IMR-90 (cell line): ENCODE measurements at regions not wholly inside any gene's neighbourhood (a gene's known extent, or its start where the extent isn't known, plus 50 kb on each side); places are given as distances from the start of the nearest gene placed in this dataset.

ENCODE experiments used
- ATAC-seq: fragments of 200-7000 bp; cut with Tn5 transposase; 2 replicates; pipeline ENCODE4 v1.9.1; 2020; ENCODE audit warnings: low read depth, mild to moderate bottlenecking, moderate library complexity
- BruUV-seq: library from RNA; stranded (reverse); fragments of 400-500 nt; replicated peaks from 2 replicates; lab custom pipeline; 2021; lab: Mats Ljungman, UMichigan
- CTCF ChIA-PET: fragments of 300-600 bp; formaldehyde crosslinking; extraction: SDS; loops from one replicate; lab custom pipeline; 2021; ENCODE audit warnings: antibody characterized with exemption; lab: Yijun Ruan, JAX
- POLR2A ChIA-PET: fragments of 300-600 bp; sonication (Branson Sonifier 250); formaldehyde crosslinking; loops from one replicate; lab custom pipeline; 2022; ENCODE audit warnings: antibody characterized with exemption; ENCODE audit not compliant: unreplicated experiment; lab: Charles Lee
- DNase-seq: peaks from one replicate; pipeline ENCODE4 v3.0.0; 2013
- H2AFZ ChIP-seq: replicated peaks from 2 replicates; pipeline ENCODE3; 2013; ENCODE audit warnings: low read length, mild to moderate bottlenecking; ENCODE audit not compliant: poor library complexity
- H2AK5ac ChIP-seq: 2 replicates; pipeline ENCODE4 v1.6.1; 2013; ENCODE audit warnings: low read depth, low read length, inconsistent platforms
- H2AK9ac ChIP-seq: replicated peaks from 2 replicates; pipeline ENCODE3; 2013; ENCODE audit warnings: mild to moderate bottlenecking, low read depth, low read length, moderate library complexity; ENCODE audit not compliant: poor library complexity
- H2BK120ac ChIP-seq: 2 replicates; pipeline ENCODE4 v1.6.1; 2013; ENCODE audit warnings: low read depth, low read length, inconsistent platforms
- H2BK15ac ChIP-seq: 3 replicates; pipeline ENCODE4 v1.6.1; 2013; ENCODE audit warnings: low read depth, low read length, inconsistent platforms
- H2BK20ac ChIP-seq: 2 replicates; pipeline ENCODE4 v1.6.1; 2013; ENCODE audit warnings: low read depth, mild to moderate bottlenecking, inconsistent platforms, low read length, moderate library complexity
- H2BK5ac ChIP-seq: 2 replicates; pipeline ENCODE4 v1.6.1; 2013; ENCODE audit warnings: mild to moderate bottlenecking, low read depth, low read length, inconsistent platforms; ENCODE audit not compliant: poor library complexity, severe bottlenecking
- H3K14ac ChIP-seq: replicated peaks from 2 replicates; pipeline ENCODE4 v1.6.1; 2013; ENCODE audit warnings: low read depth, low read length, inconsistent platforms
- H3K18ac ChIP-seq: 2 replicates; pipeline ENCODE4 v1.6.1; 2013; ENCODE audit warnings: low read depth, low read length, control low read depth
- H3K23ac ChIP-seq: 2 replicates; pipeline ENCODE4 v1.6.1; 2013; ENCODE audit warnings: low read depth, low read length, inconsistent platforms
- H3K27ac ChIP-seq: 2 replicates; pipeline ENCODE4 v1.5.1; 2013; ENCODE audit warnings: mild to moderate bottlenecking, control low read depth, low read length; ENCODE audit not compliant: insufficient read depth
- H3K27me3 ChIP-seq: 2 replicates; pipeline ENCODE4 v1.6.1; 2013; ENCODE audit warnings: low read length; ENCODE audit not compliant: control insufficient read depth, insufficient read depth
- H3K36me3 ChIP-seq: 2 replicates; pipeline ENCODE4 v1.6.1; 2013; ENCODE audit warnings: low read length, mixed read lengths; ENCODE audit not compliant: control insufficient read depth, insufficient read depth
- H3K4ac ChIP-seq: 2 replicates; pipeline ENCODE4 v1.6.1; 2013; ENCODE audit warnings: low read depth, low read length, inconsistent platforms
- H3K4me1 ChIP-seq: 2 replicates; pipeline ENCODE4 v1.6.1; 2013; ENCODE audit warnings: low read length, mixed read lengths; ENCODE audit not compliant: control insufficient read depth, insufficient read depth
- H3K4me2 ChIP-seq: 2 replicates; pipeline ENCODE4 v1.6.1; 2013; ENCODE audit warnings: low read depth, mild to moderate bottlenecking, control low read depth, low read length, moderate library complexity
- H3K4me3 ChIP-seq: 2 replicates; pipeline ENCODE4 v1.5.1; 2013; ENCODE audit warnings: low read depth, mild to moderate bottlenecking, control low read depth, low read length, moderate library complexity; ENCODE audit not compliant: insufficient read depth
- H3K56ac ChIP-seq: 2 replicates; pipeline ENCODE4 v1.6.1; 2013; ENCODE audit warnings: low read length, inconsistent platforms; ENCODE audit not compliant: insufficient read depth; ENCODE audit errors: extremely low read depth
- H3K79me1 ChIP-seq, 2 experiments: 2 replicates each; pipeline ENCODE4 v1.6.1; 2013; ENCODE audit warnings: low read length in 2 of 2, inconsistent platforms in 1 of 2, low read depth in 1 of 2
- H3K9ac ChIP-seq: 2 replicates; pipeline ENCODE4 v1.6.1; 2013; ENCODE audit warnings: low read depth, low read length, control low read depth
- H3K9me1 ChIP-seq: 2 replicates; pipeline ENCODE4 v1.6.1; 2013; ENCODE audit warnings: low read length, inconsistent platforms; ENCODE audit not compliant: insufficient read depth
- H3K9me3 ChIP-seq: 2 replicates; pipeline ENCODE4 v1.6.1; 2013; ENCODE audit warnings: low read length; ENCODE audit not compliant: control insufficient read depth, insufficient read depth
- H4K20me1 ChIP-seq: 2 replicates; pipeline ENCODE4 v1.6.1; 2013; ENCODE audit warnings: low read length, inconsistent platforms; ENCODE audit not compliant: insufficient read depth
- H4K5ac ChIP-seq: 2 replicates; pipeline ENCODE4 v1.6.1; 2013; ENCODE audit warnings: mild to moderate bottlenecking, low read depth, low read length, control low read depth
- H4K8ac ChIP-seq, 2 experiments: 2 replicates each; pipeline ENCODE4 v1.6.1; 2013; ENCODE audit warnings: low read depth in 2 of 2, low read length in 2 of 2, control low read depth in 1 of 2, inconsistent platforms in 1 of 2
- H4K91ac ChIP-seq: 2 replicates; pipeline ENCODE4 v1.6.1; 2013; ENCODE audit warnings: low read depth, low read length, inconsistent platforms; ENCODE audit not compliant: insufficient read depth
- BHLHE40 ChIP-seq: fragments of 150-350 bp; IDR thresholded peaks from 2 replicates; pipeline ENCODE4 v1.6.1; 2016; ENCODE audit warnings: mild to moderate bottlenecking, low read depth, low read length
- CEBPB ChIP-seq: IDR thresholded peaks from 2 replicates; pipeline ENCODE4 v1.6.1; 2012; ENCODE audit warnings: low read depth, low read length, improper control_type of control experiment
- CHD1 ChIP-seq: IDR thresholded peaks from 2 replicates; pipeline ENCODE4 v1.6.1; 2012; ENCODE audit warnings: low read depth, low read length, improper control_type of control experiment
- CTCF ChIP-seq: conservative IDR thresholded peaks from 2 replicates; pipeline ENCODE4 v1.5.1; 2012; ENCODE audit warnings: mild to moderate bottlenecking, low read depth, low read length, improper control_type of control experiment
- ELK1 ChIP-seq: fragments of 150-350 bp; IDR thresholded peaks from 2 replicates; pipeline ENCODE4 v1.6.1; 2016; ENCODE audit warnings: low read depth, mild to moderate bottlenecking, low read length, moderate library complexity, borderline replicate concordance
- FOS ChIP-seq: fragments of 150-350 bp; IDR thresholded peaks from 2 replicates; pipeline ENCODE4 v1.6.1; 2016; ENCODE audit warnings: low read depth, low read length
- MAFK ChIP-seq: IDR thresholded peaks from 2 replicates; pipeline ENCODE4 v1.6.1; 2012; ENCODE audit warnings: low read depth, low read length, improper control_type of control experiment
- MXI1 ChIP-seq: IDR thresholded peaks from 2 replicates; pipeline ENCODE4 v1.6.1; 2012; ENCODE audit warnings: low read depth, mild to moderate bottlenecking, low read length, moderate library complexity, borderline replicate concordance
- NFE2L2 ChIP-seq: fragments of 150-350 bp; IDR thresholded peaks from 2 replicates; pipeline ENCODE4 v1.6.1; 2016; ENCODE audit warnings: low read depth, mild to moderate bottlenecking, low read length
- POLR2A ChIP-seq: IDR thresholded peaks from 2 replicates; pipeline ENCODE4 v1.6.1; 2012; ENCODE audit warnings: mild to moderate bottlenecking, low read depth, low read length
- SMC3 ChIP-seq: fragments of 150-350 bp; IDR thresholded peaks from 2 replicates; pipeline ENCODE4 v1.6.1; 2016; ENCODE audit warnings: low read depth, mild to moderate bottlenecking, antibody characterized with exemption, low read length, moderate library complexity
- USF2 ChIP-seq: fragments of 150-350 bp; IDR thresholded peaks from 2 replicates; pipeline ENCODE4 v1.6.1; 2017; ENCODE audit warnings: mild to moderate bottlenecking, antibody characterized with exemption, low read length, low read depth
- WGBS, 2 experiments: methylation state at CpG; one replicate each; pipeline versions ENCODE4 v1.1.5 to v1.1.7; 2013; ENCODE audit warnings: missing lambda C conversion rate in 2 of 2; ENCODE audit not compliant: insufficient read length in 1 of 2; ENCODE audit errors: extremely low coverage in 2 of 2; 5-methylcytosine and 5-hydroxymethylcytosine counted together
- dilution Hi-C: fragments of 300-500 bp; cut with HindIII; formaldehyde crosslinking; loops from one replicate; pipeline ENCODE4 v1.14.3; 2018; ENCODE audit warnings: low sequenced_read_pairs; ENCODE audit not compliant: unreplicated experiment
- in situ Hi-C: fragments of 300-500 bp; cut with MboI; formaldehyde crosslinking; loops from 3 replicates; pipeline ENCODE4 v1.14.3; 2019; ENCODE audit warnings: low sequenced_read_pairs, inconsistent platforms, mixed read lengths
- intact Hi-C: fragments of 100-400 bp; cut with micrococcal nuclease; formaldehyde crosslinking; loops from 2 replicates; pipeline ENCODE4 v1.10.0; 2022

- H3K27ac ChIP-seq, result no peak overlapping the region
- DNase-seq (no peak), ATAC-seq (no peak)
- H3K9me3 ChIP-seq, result no peaks in the 10 kb centered on the region
- no peak overlapping the region for H4K5ac ChIP-seq
- no peak overlapping the region for H3K56ac ChIP-seq
- no peaks in the 10 kb centered on the region for H3K79me1 ChIP-seq
- H4K91ac ChIP-seq, result no peak overlapping the region
- no peak overlapping the region for H3K4me3 ChIP-seq
- BruUV-seq, result no TSS peak
- peaks cover 21% of the 10 kb centered on the region for H3K27me3 ChIP-seq
- H2BK15ac ChIP-seq, result no peak overlapping the region
- H3K23ac ChIP-seq, result no peak overlapping the region
- H3K9me1 ChIP-seq, result no peaks in the 10 kb centered on the region; the same call in 1 of the 2 replicates
- no peak overlapping the region for H2BK20ac ChIP-seq
- no CpG with 5 or more reads among the region's 2 CpGs for WGBS, 2 experiments
- H2AFZ ChIP-seq, result no peak overlapping the region
- intact Hi-C loops (loop anchor here (10.0 kb wide), 1 partner anchor 319 kb away; no protein-coding TSS in a partner anchor), in situ Hi-C loops (no loop called here), dilution Hi-C loops (no loop called here)
- no peak overlapping the region for H2BK5ac ChIP-seq
- H3K9ac ChIP-seq, result no peak overlapping the region
- no peak overlapping the region for H3K4me2 ChIP-seq
- no peaks in the 10 kb centered on the region for H4K20me1 ChIP-seq
- H3K18ac ChIP-seq, result no peak overlapping the region
- POLR2A ChIA-PET, result no interaction called here
- no peak overlapping the region for H2BK120ac ChIP-seq
- CTCF ChIA-PET, result interaction anchor here (0.6 kb wide), 1 partner anchor 16 kb away, joined by 3 read pairs; no protein-coding TSS in a partner anchor
- TF ChIP-seq POLR2A, result no peak
- no peak for TF ChIP-seq CTCF
- no peak for TF ChIP-seq MAFK
- TF ChIP-seq BHLHE40, result no peak
- TF ChIP-seq CHD1, result no peak
- no peak for TF ChIP-seq MXI1
- TF ChIP-seq SMC3, result no peak
- no peak for TF ChIP-seq CEBPB
- TF ChIP-seq USF2, result no peak
- no peak for TF ChIP-seq ELK1
- no peak for TF ChIP-seq NFE2L2
- TF ChIP-seq FOS, result no peak
- H2AK9ac ChIP-seq, result no peak overlapping the region
- no peaks in the 10 kb centered on the region for H3K4me1 ChIP-seq
- H3K36me3 ChIP-seq, result no peaks in the 10 kb centered on the region
- no peak overlapping the region for H4K8ac ChIP-seq
- no peak overlapping the region for H3K4ac ChIP-seq
- H3K14ac ChIP-seq, result no peak overlapping the region
- H2AK5ac ChIP-seq, result no peak overlapping the region
Observed at GRCh38 chr2:71934320-71934593, 213.4 kb downstream of the CYP26B1 start.
